Hippocampal formation (tissue), 2 donors: ENCODE measurements at regions not wholly inside any gene's neighbourhood (a gene's known extent, or its start where the extent isn't known, plus 50 kb on each side); places are given as distances from the start of the nearest gene placed in this dataset.

Experiments used
- DNase-seq, 2 donors: peaks; one replicate each; lab custom pipeline; 2025; lab: John Stamatoyannopoulos, UW

DNA sequence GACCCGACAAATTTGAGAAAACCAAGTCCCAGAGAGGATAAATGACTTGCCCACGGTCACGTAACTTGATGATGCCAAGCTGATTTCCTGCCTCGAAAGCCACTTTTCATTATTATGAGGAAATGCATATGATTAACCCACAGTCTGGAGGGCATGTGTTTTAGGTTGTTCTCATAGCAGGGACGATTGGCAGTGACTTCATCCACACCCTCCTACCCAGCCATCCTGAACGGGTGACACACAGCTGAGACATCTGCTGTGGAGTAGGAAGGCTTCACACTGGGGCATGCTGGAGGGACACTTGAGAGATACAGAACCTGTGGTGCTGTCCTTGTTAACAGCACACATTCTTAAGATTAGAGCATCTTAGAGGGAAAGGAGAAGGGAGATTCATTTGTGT is 65.4 kb upstream of the WDFY2 start:
- no peak for DNase-seq

DNA sequence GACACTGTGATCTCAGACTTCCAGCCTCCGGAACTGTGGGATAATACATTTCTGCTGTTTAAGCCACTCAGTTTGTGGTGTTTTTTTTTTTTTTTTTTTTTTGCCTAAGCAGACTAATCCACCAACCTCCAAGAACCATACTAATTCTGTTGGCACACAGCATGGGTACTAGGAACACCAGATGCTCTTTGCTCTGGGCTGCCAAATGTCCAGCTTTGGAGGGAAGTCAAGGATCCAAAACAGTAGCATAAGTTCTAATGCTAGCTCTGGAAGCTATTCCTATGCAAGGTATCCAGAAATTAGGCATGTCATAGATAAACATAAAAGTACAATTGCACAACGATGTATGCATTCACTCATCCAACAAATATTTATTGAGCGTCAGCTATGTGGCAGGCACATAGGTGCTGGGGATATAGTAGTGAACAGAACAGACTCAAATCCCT is 64.5 kb upstream of the WDFY2 start:
- DNase-seq = no peak

- DNase-seq = peak in 1 of 2 donors; percentile 20
Observed at GRCh38 chr13:51520524-51520923, 63.7 kb upstream of the WDFY2 start.

DNA sequence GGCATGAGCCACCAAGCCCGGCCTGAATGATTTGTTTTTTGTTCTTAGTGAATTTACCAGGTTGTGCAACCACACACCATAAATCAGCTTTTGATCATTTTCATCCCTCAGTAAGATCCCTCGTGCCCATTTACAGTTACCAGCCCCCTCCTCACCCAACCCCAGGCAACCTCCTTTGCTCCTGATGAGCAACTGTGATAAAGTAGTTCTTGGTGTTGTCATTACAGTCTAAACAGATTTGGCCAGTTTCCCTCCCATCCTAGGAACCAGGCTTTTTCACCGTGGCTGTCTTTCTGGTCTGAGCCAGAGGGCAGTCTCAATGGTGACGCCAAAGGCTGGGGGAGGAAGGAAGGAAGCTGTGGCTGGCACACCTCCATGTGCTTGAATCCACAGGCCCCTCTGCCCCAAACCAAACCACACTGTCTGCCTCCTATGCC is 61.2 kb upstream of the WDFY2 start:
- DNase-seq = no peak

- DNase-seq = no peak
Observed at GRCh38 chr13:51524312-51524711, 60.0 kb upstream of the WDFY2 start.

DNA sequence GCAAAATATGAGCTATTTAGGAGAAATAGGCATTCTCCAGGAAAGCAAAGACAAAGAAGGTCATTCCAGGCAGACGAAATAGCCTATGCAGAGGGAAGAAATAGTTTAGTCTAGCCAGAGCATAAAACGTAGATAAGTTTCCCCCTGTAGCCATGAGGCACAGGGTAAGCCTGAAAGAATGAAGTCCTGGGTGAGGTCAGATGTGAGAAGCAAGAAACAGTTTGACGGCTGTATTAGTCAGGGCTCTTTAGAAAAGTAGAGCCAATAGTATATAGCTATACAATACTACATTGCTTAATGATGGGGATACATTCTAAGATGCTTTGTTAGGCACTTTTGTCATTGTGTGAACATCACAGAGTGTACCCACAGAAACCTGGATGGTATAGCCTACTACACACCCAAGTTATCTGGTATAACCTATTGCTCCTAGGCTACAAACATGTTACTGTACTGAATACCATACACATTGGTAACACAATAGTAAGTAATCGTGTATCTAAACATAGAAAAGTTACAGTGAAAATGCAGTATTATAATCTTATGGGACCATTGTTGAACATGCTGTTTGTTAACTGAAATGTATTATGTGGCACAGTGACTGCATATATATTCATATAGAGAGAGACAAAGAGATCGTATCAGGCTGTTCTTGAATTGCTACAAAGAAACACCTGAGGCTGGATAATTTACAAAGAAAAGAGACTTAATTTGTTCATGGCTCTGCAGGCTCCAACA is 59.3 kb upstream of the WDFY2 start:
- DNase-seq = no peak

DNA sequence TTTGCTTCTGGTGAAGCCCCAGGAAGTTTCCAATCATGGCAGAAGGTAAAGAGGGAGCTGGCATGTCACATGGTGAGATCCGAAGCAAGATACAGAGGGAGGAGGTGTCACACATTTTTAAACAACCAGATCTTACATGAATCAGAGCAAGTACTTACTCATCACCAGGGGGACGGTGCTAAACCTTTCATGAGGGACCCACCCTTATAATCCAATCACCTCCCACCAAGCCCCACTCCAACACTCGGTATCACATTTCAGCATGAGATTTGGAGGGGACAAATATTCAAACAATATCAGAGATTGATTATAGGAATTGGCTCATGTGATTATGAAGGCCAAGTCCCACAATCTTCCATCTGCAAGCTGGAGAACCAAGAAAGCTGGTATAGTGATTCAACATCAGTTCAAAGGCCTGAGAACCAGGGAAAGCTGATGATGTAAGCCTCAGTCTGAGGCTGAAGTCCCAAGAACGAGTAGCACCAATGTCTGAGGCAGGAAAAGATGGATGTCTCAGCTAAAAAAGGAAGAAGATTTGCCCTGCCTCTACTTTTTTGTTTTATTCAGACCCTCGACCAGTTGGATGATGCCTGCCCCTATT is 58.6 kb upstream of the WDFY2 start:
- DNase-seq = no peak

DNA sequence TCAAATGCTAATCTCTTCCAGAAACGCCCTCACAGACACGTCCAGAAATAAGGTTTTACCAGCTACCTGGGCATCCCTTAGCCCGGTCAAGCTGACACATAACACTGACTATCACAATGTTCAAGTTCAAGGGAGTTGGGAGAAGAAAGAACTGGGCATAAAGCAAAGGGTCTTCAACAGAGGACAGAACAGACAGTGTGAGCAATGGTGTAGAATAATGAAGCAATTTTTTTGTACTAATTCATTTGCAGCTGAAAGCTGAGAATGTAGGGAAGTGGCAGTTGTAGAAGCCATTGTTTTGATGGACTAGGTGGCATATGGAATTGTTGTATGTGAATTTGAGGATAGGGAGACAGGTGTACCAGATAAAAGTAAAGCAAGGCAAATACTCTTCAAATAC is 58.1 kb upstream of the WDFY2 start:
- no peak for DNase-seq

DNA sequence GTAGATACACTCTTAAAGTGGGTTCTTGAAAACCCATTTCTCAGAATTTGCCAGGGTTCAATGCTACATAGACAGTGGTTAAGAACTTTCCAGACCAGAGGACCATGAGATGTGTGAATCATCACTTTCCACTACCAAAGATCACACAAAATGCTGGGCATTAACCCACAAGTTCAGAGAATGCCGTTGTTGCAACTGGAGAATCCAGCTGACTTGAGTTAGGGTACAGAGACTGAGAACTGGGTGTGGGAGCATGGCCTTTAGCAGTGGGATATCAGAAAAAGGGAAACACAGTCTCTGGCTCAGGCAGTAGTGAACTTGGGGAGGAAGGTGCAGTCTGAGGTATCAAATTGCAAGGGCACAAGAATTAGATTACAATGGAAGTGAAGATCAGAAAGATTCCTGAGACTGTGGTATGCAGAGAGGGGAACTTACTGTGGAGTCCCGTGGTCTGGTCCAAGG is 51.5 kb upstream of the WDFY2 start:
- no peak for DNase-seq

DNA sequence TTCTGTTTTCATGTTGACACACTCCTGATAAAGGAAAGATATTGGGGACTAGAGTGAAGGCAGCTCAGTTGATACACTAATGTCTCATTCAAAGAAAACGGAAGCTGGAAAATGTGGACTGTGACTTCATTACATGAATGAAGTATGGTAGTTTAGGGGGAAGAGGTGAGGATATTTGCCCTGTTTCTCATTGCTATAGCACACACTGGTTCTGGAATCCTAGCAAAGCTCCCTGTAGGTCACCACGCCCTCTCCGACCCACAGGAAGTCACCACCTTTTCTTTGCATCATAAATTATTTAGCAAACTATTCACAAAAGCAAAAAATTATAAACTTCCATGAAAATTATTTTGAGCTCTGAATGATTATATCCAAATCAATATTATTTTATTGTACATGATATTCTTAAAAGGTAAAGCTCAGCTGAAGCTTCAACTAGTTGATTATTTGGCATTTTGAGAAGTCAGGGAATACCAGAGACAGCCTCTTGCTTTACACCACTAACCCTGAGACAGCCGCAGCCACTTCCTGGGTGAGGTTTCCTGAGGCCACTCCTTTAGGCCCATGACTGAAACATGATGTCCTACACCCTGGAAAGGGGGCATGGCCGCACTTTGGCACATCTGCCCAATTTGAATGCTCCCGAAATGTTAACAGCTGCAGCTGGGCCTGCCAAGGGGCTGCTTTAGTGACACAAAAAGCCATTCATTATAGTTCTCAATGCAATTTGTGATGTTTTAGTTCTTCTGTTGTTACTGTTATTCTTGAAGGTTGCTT is 50.0 kb upstream of the WDFY2 start:
- DNase-seq = peak; percentile 23 to 33
